HFFc6 (cell line): ENCODE measurements at regions not wholly inside any gene's neighbourhood (a gene's known extent, or its start where the extent isn't known, plus 50 kb on each side); places are given as distances from the start of the nearest gene placed in this dataset.

Experiments
- DNase-seq: peaks from one replicate; pipeline ENCODE4 v3.0.0-alpha.2; 2018
- H3K27ac Mint-ChIP-seq: 2 replicates; pipeline ENCODE4 v1.8.0; 2020; ENCODE audit warnings: mild to moderate bottlenecking, mixed read lengths
- H3K27me3 Mint-ChIP-seq: 2 replicates; pipeline ENCODE4 v1.8.0; 2021; ENCODE audit warnings: mild to moderate bottlenecking, moderate library complexity, mixed read lengths; ENCODE audit not compliant: insufficient read depth
- H3K36me3 Mint-ChIP-seq: 2 replicates; pipeline ENCODE4 v1.8.0; 2021; ENCODE audit warnings: low read depth, mixed read lengths
- H3K4me1 Mint-ChIP-seq: 2 replicates; pipeline ENCODE4 v1.8.0; 2020; ENCODE audit warnings: low read depth, mixed read lengths
- H3K4me3 Mint-ChIP-seq: 2 replicates; pipeline ENCODE4 v1.8.0; 2020; ENCODE audit warnings: mild to moderate bottlenecking, moderate library complexity, mixed read lengths
- H3K9me3 Mint-ChIP-seq: 2 replicates; pipeline ENCODE4 v1.8.0; 2020; ENCODE audit warnings: mild to moderate bottlenecking, mixed read lengths
- TF ChIP-seq, protein P1 (sequence below): fragments of 200-600 bp; sonication (generic); IDR thresholded peaks from 2 replicates; pipeline ENCODE4 v1.5.0; 2021; ENCODE audit warnings: antibody characterized with exemption, mild to moderate bottlenecking

DNA sequence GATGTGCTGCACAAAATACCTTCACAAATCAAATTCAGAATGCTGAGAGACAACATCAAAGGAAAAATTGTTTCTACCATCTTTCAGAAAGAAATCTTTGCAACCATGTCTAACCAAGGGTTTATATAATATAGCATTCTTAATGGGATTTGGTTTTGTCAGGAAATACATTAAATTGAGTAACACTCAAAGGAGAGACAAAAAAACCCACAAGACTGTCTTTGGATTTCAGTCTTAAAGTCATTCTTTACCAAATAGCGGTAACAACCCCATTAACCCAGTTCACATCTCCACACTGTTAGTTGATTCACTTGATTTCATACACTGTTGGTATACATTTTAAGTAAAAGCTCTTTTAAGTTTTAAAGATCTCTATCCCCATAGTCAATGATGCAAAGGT is 145.7 kb upstream of the EDNRA start:
- no peak for DNase-seq
- no peaks in the 10 kb centered on the region; the same call in 1 of the 2 replicates for H3K27me3 Mint-ChIP-seq
- TF ChIP-seq, protein P1, sequence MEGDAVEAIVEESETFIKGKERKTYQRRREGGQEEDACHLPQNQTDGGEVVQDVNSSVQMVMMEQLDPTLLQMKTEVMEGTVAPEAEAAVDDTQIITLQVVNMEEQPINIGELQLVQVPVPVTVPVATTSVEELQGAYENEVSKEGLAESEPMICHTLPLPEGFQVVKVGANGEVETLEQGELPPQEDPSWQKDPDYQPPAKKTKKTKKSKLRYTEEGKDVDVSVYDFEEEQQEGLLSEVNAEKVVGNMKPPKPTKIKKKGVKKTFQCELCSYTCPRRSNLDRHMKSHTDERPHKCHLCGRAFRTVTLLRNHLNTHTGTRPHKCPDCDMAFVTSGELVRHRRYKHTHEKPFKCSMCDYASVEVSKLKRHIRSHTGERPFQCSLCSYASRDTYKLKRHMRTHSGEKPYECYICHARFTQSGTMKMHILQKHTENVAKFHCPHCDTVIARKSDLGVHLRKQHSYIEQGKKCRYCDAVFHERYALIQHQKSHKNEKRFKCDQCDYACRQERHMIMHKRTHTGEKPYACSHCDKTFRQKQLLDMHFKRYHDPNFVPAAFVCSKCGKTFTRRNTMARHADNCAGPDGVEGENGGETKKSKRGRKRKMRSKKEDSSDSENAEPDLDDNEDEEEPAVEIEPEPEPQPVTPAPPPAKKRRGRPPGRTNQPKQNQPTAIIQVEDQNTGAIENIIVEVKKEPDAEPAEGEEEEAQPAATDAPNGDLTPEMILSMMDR, result no peak
- no peaks in the 10 kb centered on the region for H3K9me3 Mint-ChIP-seq
- H3K36me3 Mint-ChIP-seq, result no peaks in the 10 kb centered on the region
- peaks cover 25% of the 10 kb centered on the region for H3K4me1 Mint-ChIP-seq
- H3K27ac Mint-ChIP-seq, result no peak overlapping the region
- H3K4me3 Mint-ChIP-seq, result no peak overlapping the region

DNA sequence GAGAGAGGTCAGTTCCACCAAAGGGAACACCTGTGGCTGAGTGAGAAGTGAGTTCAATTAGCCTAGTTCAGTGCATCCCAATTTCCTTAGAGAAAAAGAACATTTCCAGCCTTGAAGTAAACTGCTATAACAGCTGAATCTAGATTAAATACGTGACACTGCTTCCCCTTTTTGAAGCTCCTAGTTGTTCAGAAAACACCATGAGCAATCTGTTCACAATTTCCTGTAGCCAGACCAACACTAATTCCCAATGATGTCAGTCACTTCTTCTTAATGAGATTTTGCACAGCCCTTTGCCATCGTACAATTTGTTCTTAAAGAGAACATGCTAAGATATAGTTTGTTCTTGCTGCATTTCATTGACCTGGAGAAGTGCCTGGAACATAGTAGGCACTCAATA is 144.6 kb upstream of the EDNRA start:
- H3K9me3 Mint-ChIP-seq, result no peaks in the 10 kb centered on the region
- peaks cover 35% of the 10 kb centered on the region for H3K4me1 Mint-ChIP-seq
- H3K27ac Mint-ChIP-seq, result no peak overlapping the region
- no peak overlapping the region for H3K4me3 Mint-ChIP-seq
- H3K27me3 Mint-ChIP-seq, result no peaks in the 10 kb centered on the region; the same call in 1 of the 2 replicates
- no peak for DNase-seq
- TF ChIP-seq, protein P1, result no peak
- no peaks in the 10 kb centered on the region for H3K36me3 Mint-ChIP-seq

DNA sequence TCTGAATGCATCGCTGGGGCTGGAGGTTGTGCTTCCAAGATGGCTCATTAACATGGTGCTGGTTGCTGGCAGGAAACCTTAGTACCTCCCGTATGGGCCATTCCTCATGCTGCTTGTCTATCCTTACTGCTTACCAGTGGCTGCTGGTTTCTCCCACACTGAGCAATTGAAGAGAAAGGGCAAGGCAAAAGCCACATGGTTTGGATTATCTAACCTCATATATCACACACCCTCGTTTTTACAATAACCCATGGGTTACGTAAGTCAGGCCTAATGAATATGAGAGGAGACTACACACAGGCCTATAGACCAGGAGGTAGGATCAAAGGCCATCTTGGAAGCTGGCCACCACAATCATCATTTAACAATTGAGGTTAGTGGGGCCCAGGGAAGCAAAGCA is 141.8 kb upstream of the EDNRA start:
- no peak for DNase-seq
- no peak overlapping the region for H3K4me3 Mint-ChIP-seq
- peaks cover 31% of the 10 kb centered on the region for H3K4me1 Mint-ChIP-seq
- no peaks in the 10 kb centered on the region for H3K36me3 Mint-ChIP-seq
- TF ChIP-seq, protein P1, result no peak
- H3K27ac Mint-ChIP-seq, result no peak overlapping the region
- no peaks in the 10 kb centered on the region for H3K9me3 Mint-ChIP-seq
- no peaks in the 10 kb centered on the region; the same call in 1 of the 2 replicates for H3K27me3 Mint-ChIP-seq

DNA sequence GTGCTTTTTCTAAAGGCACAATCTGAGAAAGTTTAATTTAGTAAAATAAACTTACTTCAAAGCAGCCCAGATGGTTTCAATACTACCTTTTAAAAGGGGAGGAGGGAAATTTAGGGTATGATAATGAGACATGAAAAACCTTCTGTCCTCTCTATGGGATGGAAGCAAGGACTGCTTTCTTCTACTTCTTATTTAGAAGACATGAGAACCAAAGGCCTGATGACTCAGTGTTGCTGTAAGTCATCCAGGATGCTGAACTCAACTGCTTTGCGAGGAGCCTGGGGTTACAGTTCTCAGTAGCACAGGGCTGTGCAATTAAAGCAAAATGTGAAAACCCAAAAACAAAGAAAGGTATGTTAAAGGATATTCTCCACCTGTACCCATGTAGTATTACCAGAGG is 140.8 kb upstream of the EDNRA start:
- Mint-ChIP-seq H3K27ac (peak overlapping the region; percentile 50), H3K27me3 (no peaks in the 10 kb centered on the region; the same call in 1 of the 2 replicates), H3K36me3 (no peaks in the 10 kb centered on the region), H3K9me3 (no peaks in the 10 kb centered on the region), H3K4me1 (peaks cover 23% of the 10 kb centered on the region), H3K4me3 (peak overlapping the region; percentile 21; the same call in 1 of the 2 replicates)
- DNase-seq, result peak; percentile 66
- TF ChIP-seq, protein P1, result no peak

DNA sequence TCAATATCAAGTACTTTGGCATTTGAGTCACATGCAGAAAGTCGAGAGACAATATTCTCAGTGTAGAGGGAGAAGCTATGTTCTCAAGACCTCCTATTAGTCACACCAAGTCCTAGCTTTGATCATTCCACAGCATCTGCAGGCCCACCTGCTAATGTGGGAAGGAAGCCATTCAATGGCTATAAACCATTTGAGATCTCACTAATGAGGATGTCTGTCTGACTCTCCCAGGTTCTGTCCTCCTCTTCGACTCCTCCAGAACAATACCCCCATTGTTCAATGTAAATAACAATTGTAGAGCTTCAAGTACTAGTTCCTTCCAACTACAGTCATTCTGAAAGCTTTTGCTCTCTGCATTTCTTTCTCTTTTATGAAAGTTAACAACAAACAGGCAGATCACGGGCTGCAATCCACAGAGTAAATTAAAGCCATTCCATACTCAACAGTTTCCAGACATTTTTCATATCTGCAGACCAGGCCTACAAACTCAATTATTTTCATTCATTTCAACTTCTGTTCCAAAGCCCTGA is 140.2 kb upstream of the EDNRA start:
- TF ChIP-seq, protein P1, result no peak
- H3K36me3 Mint-ChIP-seq, result no peaks in the 10 kb centered on the region
- H3K9me3 Mint-ChIP-seq, result no peaks in the 10 kb centered on the region
- peak overlapping the region; percentile 50 for H3K27ac Mint-ChIP-seq
- H3K27me3 Mint-ChIP-seq, result no peaks in the 10 kb centered on the region; the same call in 1 of the 2 replicates
- no peak for DNase-seq
- H3K4me3 Mint-ChIP-seq, result peak overlapping the region; percentile 22
- peaks cover 23% of the 10 kb centered on the region for H3K4me1 Mint-ChIP-seq

DNA sequence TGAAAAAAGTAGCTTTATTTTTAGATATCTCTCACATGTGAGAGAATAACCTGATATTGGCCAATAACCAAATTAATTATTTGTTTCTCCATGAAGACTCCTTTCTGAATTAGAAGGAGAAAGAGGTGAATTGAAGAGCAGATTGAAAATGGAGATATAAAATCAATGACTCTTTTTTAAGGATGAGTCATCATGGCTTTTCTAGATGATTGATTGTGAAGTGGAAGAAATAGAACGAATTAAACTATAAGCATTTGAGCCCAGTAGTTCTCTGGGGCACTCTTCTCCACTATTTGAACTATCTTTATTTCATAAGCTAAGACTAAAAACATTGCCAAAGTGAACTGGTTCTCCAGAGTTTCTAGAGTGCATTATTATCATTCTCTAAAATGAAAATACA is 137.2 kb upstream of the EDNRA start:
- Mint-ChIP-seq H3K4me1 (peaks cover 16% of the 10 kb centered on the region), H3K4me3 (no peak overlapping the region), H3K27me3 (no peaks in the 10 kb centered on the region; the same call in 1 of the 2 replicates), H3K9me3 (no peaks in the 10 kb centered on the region), H3K27ac (no peak overlapping the region), H3K36me3 (no peaks in the 10 kb centered on the region)
- TF ChIP-seq, protein P1, result no peak
- DNase-seq, result no peak
